ENCODE measurements at regions not wholly inside any gene's neighbourhood (a gene's known extent, or its start where the extent isn't known, plus 50 kb on each side); places are given as distances from the start of the nearest gene placed in this dataset.
"Not testable (repeated sequence)": the region's sequence is repeated elsewhere in the genome, so short reads cannot be mapped to it uniquely, and the experiment has no call there.

GRCh38 chr13:53301449-53301848 is 272.8 kb downstream of the OLFM4 start:
- H3K4me2 ChIP-seq (replicated peaks; ENCODE audit: extremely low read depth, low read length, poor library complexity, severe bottlenecking) = no peak overlapping the region

GRCh38 chr13:53305419-53305818 is 276.8 kb downstream of the OLFM4 start:
- H4K20me1 ChIP-seq (ENCODE audit: insufficient read depth, low read length); H2AFZ ChIP-seq (ENCODE audit: insufficient read depth, low read depth, low read length, poor library complexity, severe bottlenecking); H3K4me3 Mint-ChIP-seq; H3K36me3 ChIP-seq (replicated peaks in 1 of 2; ENCODE audit: control insufficient read depth in 1 of 2, insufficient read depth in 2 of 2, low read length in 2 of 2); intact Hi-C loops (cut with micrococcal nuclease); DNase-seq; H3K27me3 ChIP-seq (ENCODE audit: control insufficient read depth in 2 of 2, insufficient read depth in 2 of 2, low read length in 2 of 2); H3K79me2 ChIP-seq (ENCODE audit: insufficient read depth, low read length); H3K4me2 ChIP-seq (replicated peaks; ENCODE audit: extremely low read depth, low read length, poor library complexity, severe bottlenecking); H3K9ac ChIP-seq (ENCODE audit: insufficient read depth, low read length, poor library complexity, severe bottlenecking); H3K4me1 ChIP-seq (ENCODE audit: control insufficient read depth in 1 of 2, insufficient read depth in 2 of 2, low read length in 2 of 2); H3K4me1 Mint-ChIP-seq; H3K36me3 Mint-ChIP-seq; H3K27ac ChIP-seq (ENCODE audit: low read depth in 1 of 2, low read length in 2 of 2); H3K27me3 Mint-ChIP-seq (ENCODE audit: low read depth in 3 of 3); H3K4me3 ChIP-seq (replicated peaks in 1 of 3; ENCODE audit: low read depth in 2 of 3, low read length in 3 of 3); H3K9me3 ChIP-seq (replicated peaks in 1 of 2; ENCODE audit: control insufficient read depth in 1 of 2, insufficient read depth in 1 of 2, low read length in 2 of 2): not testable (repeated sequence)
- Mint-ChIP-seq H3K9me3 (peaks cover 0 to 13% (median 4%) of the 10 kb centered on the region in 7 donors), H3K27ac (peak overlapping the region in 1 of 7 donors; percentile 47)
- WGBS (ENCODE audit: insufficient coverage) = no CpG with 5 or more reads among the region's 1 CpG

More at GRCh38 chr13:53301449-53301848, 272.8 kb downstream of the OLFM4 start:
- H3K36me3 Mint-ChIP-seq = no peaks in the 10 kb centered on the region
- TF ChIP-seq CTCF (IDR thresholded peaks at IDR 0.05) = no peak
- Histone ChIP-seq H4K20me1 (ENCODE audit: insufficient read depth, low read length) (no peaks in the 10 kb centered on the region), H3K9me3 (replicated peaks in 1 of 2; ENCODE audit: control insufficient read depth in 1 of 2, insufficient read depth in 1 of 2, low read length in 2 of 2) (peaks cover under 1 to 2% of the 10 kb centered on the region in 2 donors), H3K4me3 (replicated peaks in 1 of 3; ENCODE audit: low read depth in 2 of 3, low read length in 3 of 3) (no peak overlapping the region), H3K4me1 (ENCODE audit: control insufficient read depth in 1 of 2, insufficient read depth in 2 of 2, low read length in 2 of 2) (no peaks in the 10 kb centered on the region), H3K9ac (ENCODE audit: insufficient read depth, low read length, poor library complexity, severe bottlenecking) (no peak overlapping the region), H3K36me3 (replicated peaks in 1 of 2; ENCODE audit: control insufficient read depth in 1 of 2, insufficient read depth in 2 of 2, low read length in 2 of 2) (no peaks in the 10 kb centered on the region), H2AFZ (ENCODE audit: insufficient read depth, low read depth, low read length, poor library complexity, severe bottlenecking) (no peak overlapping the region), H3K79me2 (ENCODE audit: insufficient read depth, low read length) (no peaks in the 10 kb centered on the region), H3K27me3 (ENCODE audit: control insufficient read depth in 2 of 2, insufficient read depth in 2 of 2, low read length in 2 of 2) (no peaks in the 10 kb centered on the region), H3K27ac (ENCODE audit: low read depth in 1 of 2, low read length in 2 of 2) (no peak overlapping the region)
- H3K4me3 Mint-ChIP-seq = no peak overlapping the region
- peaks cover 0 to 4% (median 2%) of the 10 kb centered on the region in 7 donors for H3K9me3 Mint-ChIP-seq
- no peak overlapping the region for H3K27ac Mint-ChIP-seq
- DNase-seq = no peak
- no peaks in the 10 kb centered on the region for H3K4me1 Mint-ChIP-seq
- no CpG with 5 or more reads among the region's 3 CpGs for WGBS (ENCODE audit: insufficient coverage)
- intact Hi-C loops (cut with micrococcal nuclease) = no loop called here
- H3K27me3 Mint-ChIP-seq (ENCODE audit: low read depth in 3 of 3) = no peaks in the 10 kb centered on the region
